Subcutaneous abdominal adipose tissue (tissue), 5 donors: ENCODE measurements at regions not wholly inside any gene's neighbourhood (a gene's known extent, or its start where the extent isn't known, plus 50 kb on each side); places are given as distances from the start of the nearest gene placed in this dataset.
"Not testable (repeated sequence)": the region's sequence is repeated elsewhere in the genome, so short reads cannot be mapped to it uniquely, and the experiment has no call there.

ENCODE experiments used
- H3K27ac ChIP-seq: one replicate; pipeline ENCODE4 v1.7.0; 2013; ENCODE audit warnings: low read depth, mild to moderate bottlenecking, inconsistent platforms, low read length, moderate library complexity
- H3K27me3 ChIP-seq, 5 donors: one replicate each; pipeline ENCODE4 v1.7.0; 2013; ENCODE audit warnings: low read length in 5 of 5, inconsistent platforms in 1 of 5; ENCODE audit not compliant: control insufficient read depth in 5 of 5, insufficient read depth in 4 of 5
- H3K36me3 ChIP-seq, 5 donors: one replicate each; pipeline ENCODE4 v1.7.0; 2013; ENCODE audit warnings: low read length in 5 of 5; ENCODE audit not compliant: control insufficient read depth in 5 of 5, insufficient read depth in 5 of 5
- H3K4me1 ChIP-seq, 5 donors: one replicate each; pipeline ENCODE4 v1.7.0; 2013; ENCODE audit warnings: low read length in 5 of 5, mild to moderate bottlenecking in 3 of 5, moderate library complexity in 1 of 5; ENCODE audit not compliant: control insufficient read depth in 5 of 5, insufficient read depth in 5 of 5
- H3K4me3 ChIP-seq, 5 donors: one replicate each; pipeline ENCODE4 v1.7.0; 2013; ENCODE audit warnings: low read length in 5 of 5, low read depth in 1 of 5
- H3K9ac ChIP-seq, 5 donors: one replicate each; pipeline ENCODE4 v1.7.0; 2013; ENCODE audit warnings: low read length in 5 of 5, mild to moderate bottlenecking in 4 of 5, moderate library complexity in 3 of 5
- H3K9me3 ChIP-seq, 5 donors: one replicate each; pipeline ENCODE4 v1.7.0; 2013; ENCODE audit warnings: low read length in 5 of 5; ENCODE audit not compliant: control insufficient read depth in 5 of 5
- donor health status: healthy.
- donor health status: healthy.
- donor health status: healthy.
- donor health status: healthy.
- donor health status: healthy.

DNA sequence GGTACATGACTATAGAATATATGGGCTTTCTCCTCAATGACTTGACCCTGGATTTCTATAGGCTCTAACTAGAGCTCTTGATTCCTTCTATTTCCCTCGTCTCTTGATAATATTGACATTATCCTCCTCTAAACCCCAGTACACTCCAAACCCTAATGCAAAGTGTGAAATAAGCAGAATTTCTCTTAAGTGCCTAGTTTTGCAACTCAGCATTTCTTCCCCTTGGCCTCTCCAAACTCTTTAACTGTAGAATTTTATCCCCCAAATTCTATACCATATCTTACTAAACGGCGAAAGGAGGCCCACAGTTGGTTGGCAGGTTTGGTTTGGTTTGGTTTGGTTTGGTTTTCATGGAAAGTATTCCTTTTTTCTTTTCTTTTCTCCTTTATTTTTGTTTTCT is 498.7 kb downstream of the CCER1 start:
- peaks cover 0 to 7% (median 0%) of the 10 kb centered on the region in 5 donors for H3K9me3 ChIP-seq
- H3K27ac ChIP-seq: no peak overlapping the region
- H3K27me3 ChIP-seq: no peaks in the 10 kb centered on the region
- H3K36me3 ChIP-seq: no peaks in the 10 kb centered on the region
- no peaks in the 10 kb centered on the region for H3K4me1 ChIP-seq
- no peak overlapping the region for H3K4me3 ChIP-seq
- no peak overlapping the region for H3K9ac ChIP-seq

DNA sequence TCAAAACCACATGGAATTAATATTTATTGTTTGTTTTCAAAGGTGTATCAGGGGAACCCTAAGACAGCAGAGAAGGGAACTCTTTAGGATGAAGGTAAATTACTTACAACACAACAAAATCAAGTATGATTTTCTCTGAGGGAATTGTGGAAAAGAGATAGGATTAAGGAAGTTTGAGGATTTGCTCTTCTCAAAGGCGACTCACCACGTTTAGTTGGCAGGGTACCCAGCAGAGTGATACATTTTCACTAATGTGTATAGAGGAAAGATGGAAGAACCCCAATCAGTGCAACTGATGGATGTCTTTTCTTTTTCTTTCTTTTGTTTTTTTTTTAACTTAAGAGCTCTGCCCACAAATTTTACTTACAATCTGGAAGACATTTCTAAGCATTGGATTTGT is 499.2 kb downstream of the CCER1 start:
- H3K27ac ChIP-seq: no peak overlapping the region
- H3K36me3 ChIP-seq: no peaks in the 10 kb centered on the region
- H3K4me1 ChIP-seq: no peaks in the 10 kb centered on the region
- peaks cover 0 to 4% (median 0%) of the 10 kb centered on the region in 5 donors for H3K9me3 ChIP-seq
- H3K27me3 ChIP-seq: no peaks in the 10 kb centered on the region
- H3K4me3 ChIP-seq: no peak overlapping the region
- no peak overlapping the region for H3K9ac ChIP-seq

DNA sequence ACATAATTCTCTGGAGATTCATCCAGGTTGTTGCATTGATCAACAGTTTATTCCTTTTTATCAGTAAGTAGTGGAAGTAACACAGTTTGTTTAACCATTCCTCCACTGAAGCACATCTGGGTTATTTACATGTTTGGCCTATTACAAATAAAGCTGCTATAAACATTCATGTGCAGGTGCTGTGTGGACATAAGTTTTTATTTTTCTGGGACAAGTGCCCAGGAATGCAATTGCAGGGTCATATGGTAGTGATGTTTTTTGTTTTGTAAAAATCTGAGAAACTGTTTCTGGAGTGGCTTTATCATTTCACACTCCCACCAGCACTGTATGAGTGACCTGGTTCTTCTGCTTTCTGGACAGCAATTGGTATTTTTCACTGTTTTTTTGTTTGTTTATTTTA is 505.4 kb downstream of the CCER1 start:
- H3K9me3 ChIP-seq: peaks cover 0 to 11% (median 6%) of the 10 kb centered on the region in 5 donors
- no peaks in the 10 kb centered on the region for H3K36me3 ChIP-seq
- no peak overlapping the region for H3K4me3 ChIP-seq
- H3K4me1 ChIP-seq: no peaks in the 10 kb centered on the region
- H3K9ac ChIP-seq: no peak overlapping the region
- H3K27ac ChIP-seq: no peak overlapping the region
- H3K27me3 ChIP-seq: no peaks in the 10 kb centered on the region

DNA sequence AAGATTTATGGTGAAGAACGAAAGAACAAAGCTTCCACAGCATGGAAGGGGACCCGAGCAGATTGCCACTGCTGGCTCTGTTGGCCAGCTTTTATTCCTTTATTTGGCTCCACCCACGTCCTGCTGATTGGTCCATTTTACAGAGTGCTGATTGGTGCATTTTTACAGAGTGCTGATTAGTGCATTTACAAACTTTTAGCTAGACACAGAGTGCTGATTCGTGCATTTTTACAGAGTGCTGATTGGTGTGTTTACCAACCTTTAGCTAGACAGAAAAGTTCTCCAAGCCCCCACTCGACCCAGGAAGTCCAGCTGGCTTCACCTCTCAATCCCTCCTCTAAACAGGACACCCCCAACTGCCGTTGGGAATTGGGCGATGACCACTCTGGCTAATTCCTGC is 511.5 kb downstream of the CCER1 start:
- not testable (repeated sequence) for H3K9ac ChIP-seq, H3K36me3 ChIP-seq, H3K27me3 ChIP-seq

DNA sequence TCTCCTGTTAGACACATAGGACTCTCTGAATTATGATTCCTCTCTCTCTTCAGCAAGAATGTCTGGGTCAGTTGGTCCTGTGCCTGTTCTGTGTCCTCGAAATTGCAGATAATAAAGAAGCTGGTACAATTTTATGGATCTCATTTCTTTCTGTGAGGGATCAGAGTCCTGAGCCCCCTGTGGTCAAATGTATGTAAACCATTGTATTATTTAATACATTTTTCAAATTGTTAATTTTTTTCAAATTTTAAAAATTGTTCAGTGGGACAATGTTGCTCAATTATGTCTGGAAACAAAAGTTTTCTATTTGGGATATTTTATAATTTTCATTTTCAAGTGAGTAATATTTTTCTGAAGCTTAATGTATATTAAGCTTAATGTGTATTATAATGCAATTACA is 513.5 kb downstream of the CCER1 start:
- Histone ChIP-seq H3K27me3 (no peaks in the 10 kb centered on the region), H3K27ac (no peak overlapping the region), H3K9me3 (peaks cover 0 to 19% (median 9%) of the 10 kb centered on the region in 5 donors), H3K4me1 (no peaks in the 10 kb centered on the region), H3K36me3 (no peaks in the 10 kb centered on the region), H3K9ac (no peak overlapping the region), H3K4me3 (no peak overlapping the region)

More for the DNA sequence above, 511.5 kb downstream of the CCER1 start:
- H3K4me3 ChIP-seq, H3K4me1 ChIP-seq, H3K27ac ChIP-seq: not testable (repeated sequence)
- H3K9me3 ChIP-seq: peaks cover 0 to 30% (median 17%) of the 10 kb centered on the region in 5 donors

DNA sequence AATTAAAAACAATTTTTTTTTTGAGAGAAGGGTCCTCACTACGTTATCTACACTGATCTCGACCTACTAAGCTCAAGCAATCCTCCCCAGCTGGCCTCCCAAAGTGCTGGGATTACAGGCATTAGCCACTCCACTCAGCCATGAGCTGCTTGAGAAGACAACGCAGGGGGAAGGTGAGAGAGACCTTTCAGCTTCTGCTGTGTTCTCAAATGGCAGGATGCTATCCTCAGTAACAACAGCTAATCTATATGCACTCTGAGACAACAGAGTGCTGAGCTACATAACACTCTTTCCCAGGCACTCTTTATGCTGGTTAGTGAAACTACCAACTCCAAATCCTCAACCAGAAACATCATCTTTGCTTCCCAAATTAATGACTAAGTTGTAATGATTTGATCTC is 526.1 kb downstream of the CCER1 start:
- H3K9me3 ChIP-seq: peaks cover 0 to 1% (median under 1%) of the 10 kb centered on the region in 5 donors
- peaks cover 0 to 3% (median 0%) of the 10 kb centered on the region in 5 donors for H3K4me1 ChIP-seq
- no peak overlapping the region for H3K4me3 ChIP-seq
- H3K27ac ChIP-seq: no peak overlapping the region
- no peak overlapping the region for H3K9ac ChIP-seq
- H3K36me3 ChIP-seq: no peaks in the 10 kb centered on the region
- H3K27me3 ChIP-seq: no peaks in the 10 kb centered on the region

DNA sequence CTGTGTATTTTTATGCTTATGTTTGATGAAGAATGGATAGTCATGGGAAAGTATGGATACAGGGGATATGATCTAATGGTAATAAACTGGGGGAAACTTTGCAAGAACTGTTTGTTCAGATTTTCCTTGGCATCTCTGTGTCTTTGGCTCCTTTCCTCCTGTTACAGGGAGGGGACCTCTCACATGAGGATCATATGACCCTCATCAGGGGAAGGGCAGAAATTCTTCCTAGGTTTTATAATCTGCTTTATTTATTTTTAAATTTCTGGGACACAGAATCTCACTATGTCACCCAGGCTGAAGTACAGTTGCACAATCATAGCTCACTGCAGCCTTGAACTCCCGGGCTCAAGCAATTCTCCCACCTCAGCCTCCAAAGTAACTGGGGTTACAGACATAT is 526.5 kb downstream of the CCER1 start:
- Histone ChIP-seq H3K36me3 (no peaks in the 10 kb centered on the region), H3K27me3 (no peaks in the 10 kb centered on the region), H3K4me1 (peaks cover 0 to 3% (median 0%) of the 10 kb centered on the region in 5 donors), H3K9me3 (no peaks in the 10 kb centered on the region), H3K4me3 (no peak overlapping the region), H3K9ac (no peak overlapping the region), H3K27ac (no peak overlapping the region)

DNA sequence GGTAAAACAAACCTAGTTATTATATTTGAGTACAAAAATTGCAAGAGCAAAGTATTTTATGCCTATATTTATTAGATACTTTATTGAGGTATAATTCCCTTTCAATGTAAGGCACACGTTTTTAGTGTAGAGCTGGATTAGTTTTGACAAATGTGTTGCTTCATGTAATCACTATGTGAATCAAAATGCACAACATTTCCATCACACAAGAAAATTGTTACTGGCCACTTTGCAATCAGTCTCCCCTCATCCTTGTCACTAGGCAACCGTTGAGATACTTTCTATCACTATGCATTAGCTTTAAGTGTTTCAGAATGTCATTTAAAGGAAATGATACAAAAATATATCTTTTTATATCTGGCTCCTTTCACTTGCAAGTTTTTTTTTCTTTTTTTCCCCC is 531.0 kb downstream of the CCER1 start:
- Histone ChIP-seq H3K9me3 (peaks cover 0 to 6% (median 0%) of the 10 kb centered on the region in 5 donors), H3K4me3 (no peak overlapping the region), H3K4me1 (peaks cover 0 to 3% (median 0%) of the 10 kb centered on the region in 5 donors), H3K36me3 (no peaks in the 10 kb centered on the region), H3K27ac (no peak overlapping the region), H3K9ac (no peak overlapping the region), H3K27me3 (no peaks in the 10 kb centered on the region)

DNA sequence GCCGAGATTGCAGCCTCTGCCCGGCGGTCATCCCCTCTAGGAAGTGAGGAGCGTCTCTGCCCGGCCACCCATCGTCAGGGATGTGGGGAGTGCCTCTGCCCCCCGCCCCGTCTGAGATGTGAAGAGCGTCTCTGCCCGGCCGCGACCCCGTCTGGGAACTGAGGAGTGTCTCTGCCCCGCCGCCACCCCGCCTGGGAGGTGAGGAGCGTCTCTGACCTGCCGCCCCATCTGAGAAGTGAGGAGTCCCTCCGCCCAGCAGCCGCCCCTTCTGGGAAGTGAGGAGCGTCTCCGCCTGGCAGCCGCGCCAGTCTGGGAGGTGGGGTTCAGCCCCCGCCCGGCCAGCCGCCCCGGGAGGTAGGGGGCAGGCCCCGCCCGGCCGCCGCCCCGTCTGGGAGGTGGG is 544.0 kb downstream of the CCER1 start:
- H3K9me3 ChIP-seq: peaks cover 0 to 4% (median 0%) of the 10 kb centered on the region in 5 donors
- H3K4me3 ChIP-seq: no peak overlapping the region
- H3K36me3 ChIP-seq: no peaks in the 10 kb centered on the region
- no peak overlapping the region for H3K9ac ChIP-seq
- no peak overlapping the region for H3K27ac ChIP-seq
- no peaks in the 10 kb centered on the region for H3K27me3 ChIP-seq
- no peaks in the 10 kb centered on the region for H3K4me1 ChIP-seq

DNA sequence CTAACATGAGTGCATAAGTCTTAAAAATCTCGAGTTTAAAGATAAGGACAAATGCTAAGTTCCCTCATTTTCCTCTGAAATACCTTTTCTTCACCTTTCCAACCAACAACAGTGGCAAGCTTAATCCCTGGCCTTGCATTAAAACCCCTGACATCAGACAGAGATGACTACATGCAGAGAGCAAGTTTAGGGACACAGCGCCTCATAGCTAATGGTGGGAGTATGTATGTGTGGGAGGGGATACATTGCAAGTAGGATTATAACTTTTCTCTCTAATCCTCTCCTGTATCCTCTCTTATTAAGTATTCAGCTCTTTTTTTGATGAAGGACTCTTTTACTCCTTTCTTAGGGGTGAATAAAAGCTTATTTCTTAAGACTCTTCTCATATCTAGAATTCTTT is 547.1 kb downstream of the CCER1 start:
- H3K9ac ChIP-seq: no peak overlapping the region
- H3K9me3 ChIP-seq: no peaks in the 10 kb centered on the region
- no peaks in the 10 kb centered on the region for H3K4me1 ChIP-seq
- H3K27me3 ChIP-seq: no peaks in the 10 kb centered on the region
- no peak overlapping the region for H3K4me3 ChIP-seq
- no peaks in the 10 kb centered on the region for H3K36me3 ChIP-seq
- H3K27ac ChIP-seq: no peak overlapping the region

DNA sequence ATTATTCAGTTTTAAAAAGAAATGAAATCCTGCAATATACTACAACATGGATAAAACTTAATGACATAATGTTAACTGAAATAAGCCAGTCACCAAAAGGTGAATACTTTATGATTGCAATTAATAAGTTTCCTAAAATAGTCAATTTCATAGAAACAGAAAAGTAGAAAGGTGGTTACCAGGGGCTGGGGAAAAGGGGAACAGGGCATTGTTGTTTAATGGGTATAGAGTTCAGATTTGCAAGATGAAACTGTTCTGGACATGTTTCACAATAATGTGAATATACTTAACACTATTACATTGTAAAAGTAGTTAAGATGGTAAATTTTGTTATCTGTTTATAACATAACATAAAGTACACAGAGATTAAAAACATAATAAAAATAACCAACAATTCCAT is 550.9 kb downstream of the CCER1 start:
- no peaks in the 10 kb centered on the region for H3K27me3 ChIP-seq

More for the DNA sequence above, 550.9 kb downstream of the CCER1 start:
- Histone ChIP-seq H3K4me3 (no peak overlapping the region), H3K9me3 (no peaks in the 10 kb centered on the region), H3K36me3 (no peaks in the 10 kb centered on the region), H3K27ac (no peak overlapping the region), H3K4me1 (no peaks in the 10 kb centered on the region), H3K9ac (no peak overlapping the region)
